ENCODE measurements at regions not wholly inside any gene's neighbourhood (a gene's known extent, or its start where the extent isn't known, plus 50 kb on each side); places are given as distances from the start of the nearest gene placed in this dataset.
"Not testable (repeated sequence)": the region's sequence is repeated elsewhere in the genome, so short reads cannot be mapped to it uniquely, and the experiment has no call there.

GRCh38 chr18:34352385-34353163 lies 127.9 kb upstream of the NOL4 start:
- DNase-seq: no peak

DNA sequence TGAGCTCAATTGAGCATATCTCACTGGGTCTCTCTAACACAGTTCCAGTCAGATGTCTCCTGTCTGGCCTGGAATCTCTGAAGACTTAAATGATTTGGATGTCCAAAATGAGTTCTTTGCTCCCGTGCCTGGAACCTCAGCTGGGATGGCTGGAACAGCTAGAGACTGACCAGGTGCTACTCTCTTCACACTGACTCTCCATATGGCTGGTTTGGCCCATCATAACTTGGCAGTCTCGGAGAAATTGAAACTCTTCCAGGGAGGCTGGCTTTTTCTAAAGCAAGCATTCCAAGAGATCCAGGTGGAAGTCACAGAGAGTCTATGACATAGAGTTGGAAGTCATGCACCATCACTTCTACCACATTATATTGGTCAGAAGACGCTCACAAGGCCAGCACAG lies 129.6 kb upstream of the NOL4 start:
- no peak for DNase-seq

GRCh38 chr18:34357944-34358580 lies 133.3 kb upstream of the NOL4 start:
- DNase-seq: no peak

- no peak for DNase-seq
Measured at GRCh38 chr18:34358923-34359322, 134.2 kb upstream of the NOL4 start.

DNA sequence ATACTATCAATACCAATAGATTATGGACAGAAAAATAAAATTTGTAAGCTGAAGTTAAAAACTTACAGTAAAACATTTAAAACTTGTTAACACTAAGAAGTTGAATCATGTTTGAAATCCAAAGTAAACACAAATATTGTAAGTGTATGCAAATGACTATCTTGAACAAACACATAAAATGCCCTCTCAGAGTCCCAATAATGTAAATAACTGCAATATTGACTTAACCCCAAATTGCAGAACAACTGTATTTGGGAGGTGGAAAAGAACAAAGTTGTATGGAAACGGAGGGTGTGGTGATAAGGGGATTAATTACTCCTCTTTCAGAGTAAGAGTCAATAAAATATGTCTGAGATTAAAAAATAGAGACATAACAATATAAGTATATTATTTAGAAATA lies 140.0 kb upstream of the NOL4 start:
- DNase-seq: no peak

- DNase-seq: no peak
Measured at GRCh38 chr18:34370704-34371395, 146.1 kb upstream of the NOL4 start.

DNA sequence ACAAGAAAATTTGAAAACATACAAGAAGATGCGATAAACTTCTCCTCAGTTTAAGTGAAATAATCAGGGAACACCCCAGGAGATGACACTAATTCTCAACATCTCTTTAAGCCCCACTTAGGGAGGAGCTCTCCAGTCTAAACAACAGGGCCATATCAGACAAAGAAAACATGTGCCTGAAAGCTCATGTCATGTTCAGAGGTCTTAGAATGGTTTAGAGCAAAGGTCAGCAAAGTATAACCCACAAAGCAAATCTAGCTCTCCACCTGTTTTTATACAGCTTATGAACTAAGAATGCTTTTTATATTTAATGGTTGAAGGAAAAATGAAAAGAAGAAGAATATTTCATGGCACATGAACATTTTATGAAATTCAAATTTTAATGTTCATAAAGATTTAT lies 155.6 kb upstream of the NOL4 start:
- no peak for DNase-seq

DNA sequence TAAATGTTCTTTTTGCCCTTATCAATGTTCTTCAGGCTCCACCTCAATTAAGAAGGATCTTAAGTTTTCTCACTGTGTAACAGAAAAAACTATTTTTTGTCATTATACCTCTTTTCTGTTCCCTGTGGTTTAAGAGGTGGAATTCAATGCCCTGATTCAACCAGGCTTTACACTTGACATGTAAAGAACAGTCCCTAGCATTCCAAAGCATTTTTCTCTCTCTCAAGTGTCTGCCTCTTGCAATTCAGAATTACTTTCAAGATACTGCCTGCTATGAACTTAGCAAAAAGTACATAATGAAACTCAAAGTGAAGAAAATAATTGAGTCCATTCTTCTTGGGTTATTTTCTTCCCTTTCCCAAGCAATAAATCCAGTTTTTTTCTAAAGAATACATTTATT lies 160.6 kb upstream of the NOL4 start:
- DNase-seq: no peak

- no peak for DNase-seq
Measured at GRCh38 chr18:34386803-34387202, 162.1 kb upstream of the NOL4 start.

DNA sequence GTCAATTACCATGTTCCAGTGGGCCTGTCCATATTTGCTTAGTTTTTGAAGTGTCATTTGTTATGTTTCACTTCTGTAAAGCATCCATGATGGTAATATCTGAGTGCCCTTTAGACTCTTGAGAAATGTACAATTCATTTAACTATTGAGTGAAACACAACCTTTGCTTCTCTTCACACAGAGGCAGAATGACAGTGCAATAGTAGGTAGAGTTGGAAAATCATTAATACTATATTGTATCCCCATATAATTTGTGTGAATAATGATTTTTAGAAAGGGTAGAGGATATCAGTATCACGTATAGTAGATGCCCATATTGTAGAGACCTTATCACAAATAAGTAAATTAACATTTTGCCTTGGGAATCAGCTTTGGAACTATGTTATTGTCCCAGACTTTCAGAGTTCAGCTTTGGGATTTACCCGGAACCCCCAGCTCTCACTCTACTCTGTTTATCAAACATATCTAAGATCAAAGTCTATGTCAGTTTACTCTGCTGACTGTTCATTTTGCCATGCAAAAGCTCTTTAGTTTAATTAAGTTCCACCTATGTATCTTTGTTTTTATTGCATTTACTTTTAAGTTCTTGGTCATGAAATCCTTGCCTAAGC lies 172.7 kb upstream of the NOL4 start:
- no peak for DNase-seq

GRCh38 chr18:34399892-34400291 lies 175.2 kb upstream of the NOL4 start:
- no peak for DNase-seq

- no peak for DNase-seq
Measured at GRCh38 chr18:34400834-34401233, 176.1 kb upstream of the NOL4 start.

DNA sequence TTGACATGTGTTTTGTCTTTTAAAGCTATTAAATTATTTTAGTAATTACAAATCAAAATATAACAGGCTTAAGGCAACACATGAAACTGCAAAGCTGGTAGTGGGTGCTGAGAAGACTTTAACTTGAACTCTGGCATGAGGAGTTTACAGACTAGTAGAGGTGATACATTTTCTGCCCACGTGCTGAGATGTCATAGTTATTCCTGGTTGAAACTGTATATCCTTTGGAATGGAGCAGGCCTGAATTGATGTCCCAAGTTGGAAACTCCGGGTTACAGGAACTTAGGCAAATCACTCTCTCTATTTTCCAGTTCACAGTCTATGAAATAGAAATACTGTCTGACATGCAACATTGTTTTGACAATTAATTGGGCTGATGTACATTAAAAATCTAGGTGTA lies 177.1 kb upstream of the NOL4 start:
- DNase-seq: no peak

GRCh38 chr18:34407471-34407870 lies 182.8 kb upstream of the NOL4 start:
- not testable (repeated sequence) for DNase-seq

GRCh38 chr18:34411952-34412351 lies 187.2 kb upstream of the NOL4 start:
- no peak for DNase-seq

- no peak for DNase-seq
Measured at GRCh38 chr18:34431042-34431441, 206.3 kb upstream of the NOL4 start.

GRCh38 chr18:34444622-34445021 lies 219.9 kb upstream of the NOL4 start:
- no peak for DNase-seq

DNA sequence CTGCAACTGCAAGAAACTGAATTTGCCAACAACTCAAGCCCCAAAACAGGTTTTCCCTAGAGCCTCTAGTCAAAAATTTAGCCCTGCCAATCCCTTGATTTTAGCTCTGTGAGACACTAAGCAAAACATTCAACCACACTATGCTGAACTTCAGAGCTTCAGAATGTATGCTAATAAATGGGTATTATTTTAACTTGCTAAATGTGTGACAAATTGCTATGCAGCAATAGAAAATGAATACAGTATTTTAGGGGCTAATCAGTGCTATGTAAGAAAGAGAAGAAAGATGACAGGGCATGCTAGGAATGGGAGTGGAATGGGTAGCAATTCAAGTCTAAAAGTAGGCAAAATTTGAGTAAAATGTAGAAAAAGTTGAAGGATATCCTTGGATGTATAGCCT lies 223.9 kb upstream of the NOL4 start:
- DNase-seq: no peak

DNA sequence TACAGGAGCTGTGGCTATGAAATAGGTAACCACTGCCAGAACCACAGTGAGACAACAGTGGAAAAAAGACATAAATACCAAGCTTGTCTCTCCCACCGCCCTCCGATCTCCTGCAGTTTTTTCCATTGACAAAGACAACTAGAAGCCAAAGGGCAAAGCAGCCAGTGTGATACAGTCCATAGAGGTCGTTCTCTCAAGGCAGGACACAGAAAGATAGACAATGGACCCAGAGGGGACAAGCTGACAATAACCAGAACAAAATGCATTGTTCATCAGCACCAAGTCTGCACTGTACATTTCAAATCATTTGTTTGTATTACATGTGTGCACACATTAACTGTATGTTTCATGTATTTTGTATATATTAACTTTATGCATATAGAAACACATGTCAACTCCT lies 233.0 kb upstream of the NOL4 start:
- DNase-seq: no peak

DNA sequence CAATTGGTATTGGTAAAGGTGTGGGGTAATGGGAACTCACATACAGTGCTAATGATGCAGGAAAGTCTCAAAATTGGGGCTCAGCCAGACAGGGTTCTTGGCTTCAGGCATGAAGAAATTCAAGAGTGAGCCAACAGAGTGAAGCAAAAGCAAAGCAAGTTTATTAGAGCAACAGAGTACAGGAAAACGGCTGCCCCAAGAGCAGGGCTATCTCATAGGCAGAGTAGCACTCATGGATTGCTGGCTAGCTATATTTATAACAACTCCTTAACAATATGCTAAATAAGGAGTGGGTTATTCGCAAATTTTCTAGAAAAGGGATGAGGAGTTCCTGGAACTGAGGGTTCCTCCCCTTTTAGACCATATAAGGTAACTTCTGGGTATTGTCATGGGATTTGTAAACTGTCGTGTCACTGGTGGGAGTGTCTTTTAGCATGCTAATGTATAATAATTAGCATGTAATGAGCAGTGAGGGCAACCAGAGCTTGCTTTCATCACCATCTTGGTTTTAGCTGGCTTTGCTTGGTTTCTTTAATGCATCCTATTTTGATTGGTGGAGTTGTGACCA lies 233.8 kb upstream of the NOL4 start:
- DNase-seq: no peak

- DNase-seq: no peak
Measured at GRCh38 chr18:34461266-34461665, 236.6 kb upstream of the NOL4 start.

DNA sequence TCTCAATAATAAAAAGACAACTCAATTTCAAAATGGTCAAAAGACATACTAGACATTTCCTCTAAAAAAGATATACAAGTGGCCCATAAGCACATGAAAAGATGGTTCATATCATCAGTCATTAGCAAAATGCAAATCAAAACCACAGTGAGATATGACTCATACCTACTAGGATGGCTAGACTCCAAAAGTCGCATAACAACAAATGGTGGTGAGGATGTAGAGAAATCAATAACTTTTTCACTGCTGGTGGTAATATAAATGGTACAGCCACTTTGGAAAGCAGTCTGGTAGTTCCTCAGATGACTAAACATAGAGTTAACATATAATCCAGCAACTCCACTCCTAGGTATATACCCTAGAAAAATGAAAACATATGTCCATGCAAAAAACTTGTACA lies 242.3 kb upstream of the NOL4 start:
- DNase-seq: no peak

DNA sequence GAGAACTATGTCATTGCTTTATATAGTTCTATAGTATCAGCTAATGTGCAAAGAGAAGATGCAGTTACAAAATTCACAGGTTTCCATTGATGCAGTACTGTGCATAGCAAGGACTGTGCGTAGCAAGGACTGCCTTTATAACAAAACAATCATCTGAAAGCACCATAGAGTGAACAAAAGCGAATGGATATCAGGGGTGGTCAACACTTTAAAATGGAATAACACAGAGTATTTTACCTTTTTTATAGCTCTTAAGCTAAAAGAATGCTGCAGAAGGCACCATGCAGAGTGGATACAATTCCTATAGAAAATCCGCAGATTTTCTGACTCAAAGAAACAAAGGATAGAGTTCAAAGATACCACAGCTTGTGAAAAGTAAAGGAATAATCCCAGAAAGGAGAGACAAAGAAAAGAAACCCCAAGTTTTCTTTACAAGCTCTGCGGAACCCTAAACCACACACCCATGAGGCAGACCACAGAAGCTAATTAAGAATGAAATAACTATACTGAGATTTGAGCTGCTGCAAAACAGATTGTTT lies 229.9 kb upstream of the DTNA start:
- no peak for DNase-seq
